RWPE2 (cell line): ENCODE measurements at regions not wholly inside any gene's neighbourhood (a gene's known extent, or its start where the extent isn't known, plus 50 kb on each side); places are given as distances from the start of the nearest gene placed in this dataset.

ENCODE experiments used
- ATAC-seq: fragments of 200-7000 bp; cut with Tn5 transposase; 3 replicates; pipeline ENCODE4 v1.9.1; 2021; ENCODE audit warnings: low read depth
- DNase-seq: peaks from one replicate; pipeline ENCODE4 v3.0.0-alpha.2; 2020; ENCODE audit warnings: low spot score
- H3K27ac ChIP-seq: fragments of 450-650 bp; 2 replicates; pipeline ENCODE4 v1.5.1; 2017; ENCODE audit warnings: mild to moderate bottlenecking; ENCODE audit not compliant: poor library complexity, severe bottlenecking
- H3K27me3 ChIP-seq: fragments of 250-450 bp; sonication (Bioruptor Pico); 2 replicates; pipeline ENCODE4 v1.5.1; 2021; ENCODE audit warnings: mild to moderate bottlenecking, moderate library complexity; ENCODE audit not compliant: insufficient read depth, poor library complexity, severe bottlenecking
- H3K36me3 ChIP-seq: fragments of 250-450 bp; sonication (Bioruptor Pico); 2 replicates; pipeline ENCODE4 v1.5.1; 2020; ENCODE audit warnings: low read depth, mild to moderate bottlenecking, moderate library complexity
- H3K4me1 ChIP-seq: fragments of 250-450 bp; sonication (Bioruptor Pico); 2 replicates; pipeline ENCODE4 v1.5.1; 2021; ENCODE audit warnings: mild to moderate bottlenecking, moderate library complexity; ENCODE audit not compliant: insufficient read depth, poor library complexity, severe bottlenecking
- H3K4me3 ChIP-seq: fragments of 250-450 bp; sonication (Bioruptor Pico); 2 replicates; pipeline ENCODE4 v1.5.1; 2021; ENCODE audit warnings: mild to moderate bottlenecking, moderate library complexity; ENCODE audit not compliant: severe bottlenecking
- H3K9me3 ChIP-seq: fragments of 250-450 bp; sonication (Bioruptor Pico); 2 replicates; pipeline ENCODE4 v1.5.1; 2021; ENCODE audit warnings: mild to moderate bottlenecking, moderate library complexity; ENCODE audit not compliant: severe bottlenecking
- TF ChIP-seq, protein P1 (sequence below): fragments of 450-650 bp; IDR thresholded peaks from one replicate; pipeline ENCODE4 v1.5.1; 2017; ENCODE audit warnings: mild to moderate bottlenecking, moderate library complexity; ENCODE audit not compliant: poor library complexity, severe bottlenecking

DNA sequence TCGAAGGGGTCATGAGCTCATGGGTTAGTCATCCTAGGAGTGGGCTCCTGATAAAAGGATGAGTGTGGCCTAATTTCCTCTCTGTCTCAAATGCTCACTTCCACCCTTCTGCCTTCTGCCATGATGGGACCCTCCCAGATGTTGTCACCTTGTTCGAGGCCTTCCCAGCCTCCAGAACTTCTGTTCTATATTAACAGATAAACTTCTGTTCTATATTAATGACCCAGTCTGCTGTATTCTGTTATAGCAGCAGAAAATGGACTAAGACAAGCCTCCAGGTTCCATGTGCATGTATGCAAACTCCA is 583.2 kb downstream of the GLRX3 start:
- Histone ChIP-seq H3K4me1 (no peaks in the 10 kb centered on the region), H3K36me3 (no peaks in the 10 kb centered on the region), H3K27me3 (no peaks in the 10 kb centered on the region), H3K27ac (no peak overlapping the region), H3K9me3 (no peaks in the 10 kb centered on the region), H3K4me3 (no peak overlapping the region)
- no peak for DNase-seq
- TF ChIP-seq, protein P1, sequence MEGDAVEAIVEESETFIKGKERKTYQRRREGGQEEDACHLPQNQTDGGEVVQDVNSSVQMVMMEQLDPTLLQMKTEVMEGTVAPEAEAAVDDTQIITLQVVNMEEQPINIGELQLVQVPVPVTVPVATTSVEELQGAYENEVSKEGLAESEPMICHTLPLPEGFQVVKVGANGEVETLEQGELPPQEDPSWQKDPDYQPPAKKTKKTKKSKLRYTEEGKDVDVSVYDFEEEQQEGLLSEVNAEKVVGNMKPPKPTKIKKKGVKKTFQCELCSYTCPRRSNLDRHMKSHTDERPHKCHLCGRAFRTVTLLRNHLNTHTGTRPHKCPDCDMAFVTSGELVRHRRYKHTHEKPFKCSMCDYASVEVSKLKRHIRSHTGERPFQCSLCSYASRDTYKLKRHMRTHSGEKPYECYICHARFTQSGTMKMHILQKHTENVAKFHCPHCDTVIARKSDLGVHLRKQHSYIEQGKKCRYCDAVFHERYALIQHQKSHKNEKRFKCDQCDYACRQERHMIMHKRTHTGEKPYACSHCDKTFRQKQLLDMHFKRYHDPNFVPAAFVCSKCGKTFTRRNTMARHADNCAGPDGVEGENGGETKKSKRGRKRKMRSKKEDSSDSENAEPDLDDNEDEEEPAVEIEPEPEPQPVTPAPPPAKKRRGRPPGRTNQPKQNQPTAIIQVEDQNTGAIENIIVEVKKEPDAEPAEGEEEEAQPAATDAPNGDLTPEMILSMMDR = no peak
- no peak for ATAC-seq

GRCh38 chr10:130720235-130720634 is 584.0 kb downstream of the GLRX3 start:
- ATAC-seq = no peak
- no peaks in the 10 kb centered on the region for H3K9me3 ChIP-seq

GRCh38 chr10:130721971-130722370 is 585.8 kb downstream of the GLRX3 start:
- Histone ChIP-seq H3K4me3 (no peak overlapping the region), H3K9me3 (no peaks in the 10 kb centered on the region), H3K27me3 (no peaks in the 10 kb centered on the region), H3K36me3 (no peaks in the 10 kb centered on the region), H3K27ac (no peak overlapping the region), H3K4me1 (no peaks in the 10 kb centered on the region)
- ATAC-seq = no peak
- TF ChIP-seq, protein P1 = no peak
- no peak for DNase-seq

More at GRCh38 chr10:130720235-130720634, 584.0 kb downstream of the GLRX3 start:
- Histone ChIP-seq H3K27ac (no peak overlapping the region), H3K4me1 (no peaks in the 10 kb centered on the region), H3K36me3 (no peaks in the 10 kb centered on the region), H3K4me3 (no peak overlapping the region), H3K27me3 (no peaks in the 10 kb centered on the region)
- TF ChIP-seq, protein P1 = no peak
- no peak for DNase-seq

- TF ChIP-seq, protein P1 = no peak
- DNase-seq = no peak
- Histone ChIP-seq H3K4me3 (no peak overlapping the region), H3K27me3 (no peaks in the 10 kb centered on the region), H3K36me3 (no peaks in the 10 kb centered on the region), H3K27ac (no peak overlapping the region), H3K9me3 (no peaks in the 10 kb centered on the region), H3K4me1 (no peaks in the 10 kb centered on the region)
- ATAC-seq = no peak
Observed at GRCh38 chr10:130723704-130724103, 587.5 kb downstream of the GLRX3 start.

DNA sequence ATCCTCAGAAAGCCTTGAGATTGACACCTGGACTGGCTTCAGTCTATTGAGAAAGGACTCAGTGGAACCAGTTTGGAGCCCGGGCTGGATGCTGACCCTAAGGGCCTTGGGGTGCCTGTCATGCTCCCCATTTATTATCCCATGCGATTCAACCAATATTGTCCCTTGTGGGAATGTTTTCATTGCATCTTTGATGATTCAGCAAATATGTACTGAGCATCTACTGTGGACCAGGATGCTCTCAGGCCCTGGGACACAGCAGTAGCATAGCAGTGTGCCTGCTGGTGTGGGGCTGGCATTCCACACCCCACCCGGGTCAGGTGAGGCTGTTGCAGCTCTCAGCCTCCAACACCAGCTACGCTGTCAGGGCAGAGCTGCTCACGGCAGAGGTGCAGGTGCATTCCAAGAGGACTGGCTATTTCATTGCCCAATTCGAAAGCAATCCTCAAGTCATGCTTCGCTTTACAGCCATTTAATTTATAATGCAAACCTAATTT is 586.0 kb downstream of the TCERG1L start:
- Histone ChIP-seq H3K4me3 (no peak overlapping the region), H3K27me3 (no peaks in the 10 kb centered on the region), H3K9me3 (no peaks in the 10 kb centered on the region), H3K27ac (no peak overlapping the region), H3K4me1 (no peaks in the 10 kb centered on the region), H3K36me3 (no peaks in the 10 kb centered on the region)
- ATAC-seq = no peak
- no peak for DNase-seq
- TF ChIP-seq, protein P1 = no peak
